GM12878 (cell line): ENCODE measurements at regions not wholly inside any gene's neighbourhood (a gene's known extent, or its start where the extent isn't known, plus 50 kb on each side); places are given as distances from the start of the nearest gene placed in this dataset.

ENCODE experiments used
- ATAC-seq: fragments of 200-7000 bp; cut with Tn5 transposase; 3 replicates; pipeline ENCODE4 v1.9.1; 2020; ENCODE audit warnings: mild to moderate bottlenecking, moderate library complexity
- BruUV-seq: library from RNA; stranded (reverse); fragments of 400-500 nt; replicated peaks from 2 replicates; lab custom pipeline; 2021; lab: Mats Ljungman, UMichigan
- CTCF ChIA-PET: fragments of 300-600 bp; sonication (Branson Sonifier 250); formaldehyde crosslinking; extraction: SDS; loops from one replicate; lab custom pipeline; 2021; ENCODE audit warnings: inconsistent platforms; lab: Yijun Ruan, JAX
- POLR2A ChIA-PET: fragments of 350-600 bp; formaldehyde crosslinking; extraction: SDS; loops from one replicate; lab custom pipeline; 2021; ENCODE audit warnings: inconsistent platforms; lab: Charles Lee
- RAD21 ChIA-PET: fragments of 300-600 bp; sonication (Branson Sonifier 250); formaldehyde crosslinking; loops from one replicate; lab custom pipeline; 2023; ENCODE audit warnings: antibody characterized with exemption; ENCODE audit not compliant: unreplicated experiment; lab: Charles Lee
- SMC1A ChIA-PET: fragments of 300-600 bp; sonication (Branson Sonifier 250); formaldehyde crosslinking; loops from one replicate; lab custom pipeline; 2023; ENCODE audit not compliant: unreplicated experiment, uncharacterized antibody; lab: Charles Lee
- DNase-seq: peaks from one replicate; pipeline ENCODE4 v3.0.0-alpha.2; 2011; ENCODE audit warnings: low read depth, low spot score
- FAIRE-seq: peaks from 3 replicates; lab custom pipeline; 2011; peaks lifted over from hg19 to GRCh38; lab: Jason Lieb, UNC
- H2AFZ ChIP-seq: 2 replicates; pipeline ENCODE4 v1.6.0; 2011; ENCODE audit warnings: low read depth, low read length, control low read depth; ENCODE audit not compliant: control insufficient read depth
- H3K27ac ChIP-seq: 2 replicates; pipeline ENCODE4 v1.5.1; 2011; ENCODE audit warnings: control low read depth; ENCODE audit not compliant: control insufficient read depth, insufficient read depth
- H3K27me3 ChIP-seq, 2 experiments: replicated peaks in 1 of 2; 2 replicates each; pipeline versions ENCODE4 v1.6.0 to v1.6.1; 2011; ENCODE audit warnings: low read length in 1 of 2; ENCODE audit not compliant: control insufficient read depth in 2 of 2, insufficient read depth in 2 of 2
- H3K36me3 ChIP-seq, 2 experiments: 2 replicates each; pipeline ENCODE4 v1.5.1; 2011; ENCODE audit warnings: low read length in 1 of 2; ENCODE audit not compliant: control insufficient read depth in 2 of 2, insufficient read depth in 2 of 2
- H3K4me1 ChIP-seq: 2 replicates; pipeline ENCODE4 v1.6.1; 2011; ENCODE audit warnings: mild to moderate bottlenecking, low read length, moderate library complexity, mixed read lengths; ENCODE audit not compliant: control insufficient read depth, insufficient read depth
- H3K4me2 ChIP-seq: 2 replicates; pipeline ENCODE4 v1.6.0; 2011; ENCODE audit warnings: control low read depth; ENCODE audit not compliant: control insufficient read depth, insufficient read depth
- H3K4me3 ChIP-seq: fragments of 200-600 bp; sonication (generic); 2 replicates; pipeline ENCODE4 v1.5.1; 2016
- H3K79me2 ChIP-seq: 2 replicates; pipeline ENCODE4 v1.6.0; 2011; ENCODE audit warnings: low read length; ENCODE audit not compliant: control insufficient read depth, insufficient read depth
- H3K9ac ChIP-seq: 2 replicates; pipeline ENCODE4 v1.8.0; 2011; ENCODE audit warnings: low read length, control low read depth, mixed read lengths; ENCODE audit not compliant: control insufficient read depth, insufficient read depth
- H3K9me3 ChIP-seq: replicated peaks from 3 replicates; pipeline ENCODE4 v1.5.1; 2011; ENCODE audit warnings: mild to moderate bottlenecking, low read length; ENCODE audit not compliant: control insufficient read depth, insufficient read depth
- H4K20me1 ChIP-seq: 2 replicates; pipeline ENCODE4 v1.6.0; 2011; ENCODE audit not compliant: control insufficient read depth, insufficient read depth
- BMI1 ChIP-seq: fragments of 450-650 bp; IDR thresholded peaks from 2 replicates; pipeline ENCODE4 v1.6.1; 2016; ENCODE audit warnings: mild to moderate bottlenecking, moderate library complexity, borderline replicate concordance
- CBX5 ChIP-seq: sonication (generic); IDR thresholded peaks from 2 replicates; pipeline ENCODE4 v1.6.1; 2016; ENCODE audit warnings: low read depth, moderate library complexity, mild to moderate bottlenecking, inconsistent platforms
- CEBPZ ChIP-seq: fragments of 150-350 bp; IDR thresholded peaks from 2 replicates; pipeline ENCODE4 v1.6.1; 2016; ENCODE audit warnings: low read depth, low read length
- EP300 ChIP-seq, 2 experiments: fragments of 150-350 bp in 1 of 2; IDR thresholded peaks; 2 replicates each; pipeline ENCODE4 v1.6.1; 2011 to 2012; ENCODE audit warnings: low read depth in 2 of 2, low read length in 2 of 2, borderline replicate concordance in 1 of 2, improper control_type of control experiment in 1 of 2, inconsistent platforms in 1 of 2; ENCODE audit not compliant: control insufficient read depth in 1 of 2
- ESRRA ChIP-seq: IDR thresholded peaks from 2 replicates; pipeline ENCODE4 v1.6.1; 2012; ENCODE audit warnings: mild to moderate bottlenecking, low read length, improper control_type of control experiment
- FOXK2 ChIP-seq: fragments of 450-650 bp; IDR thresholded peaks from 2 replicates; pipeline ENCODE4 v1.6.1; 2017; ENCODE audit warnings: mild to moderate bottlenecking, moderate library complexity
- MEF2A ChIP-seq: IDR thresholded peaks from 2 replicates; pipeline ENCODE4 v1.6.1; 2011; ENCODE audit warnings: low read depth, mild to moderate bottlenecking, low read length, moderate library complexity; ENCODE audit not compliant: insufficient read depth
- NFIC ChIP-seq: IDR thresholded peaks from 2 replicates; pipeline ENCODE4 v1.6.1; 2012; ENCODE audit warnings: low read depth, mild to moderate bottlenecking, inconsistent platforms, low read length, moderate library complexity
- PML ChIP-seq: IDR thresholded peaks from 2 replicates; pipeline ENCODE4 v1.6.1; 2012; ENCODE audit warnings: low read length, inconsistent platforms
- TCF12 ChIP-seq: IDR thresholded peaks from 2 replicates; pipeline ENCODE4 v1.6.1; 2011; ENCODE audit warnings: low read depth, mild to moderate bottlenecking, low read length
- TCF3 ChIP-seq: IDR thresholded peaks from 2 replicates; pipeline ENCODE4 v1.6.1; 2012; ENCODE audit warnings: low read depth, mild to moderate bottlenecking, low read length, borderline replicate concordance; ENCODE audit not compliant: insufficient read depth
- WRNIP1 ChIP-seq: IDR thresholded peaks from 2 replicates; pipeline ENCODE4 v1.6.1; 2011; ENCODE audit warnings: low read depth, low read length, improper control_type of control experiment, borderline replicate concordance
- ZNF622 ChIP-seq: fragments of 450-650 bp; IDR thresholded peaks from 2 replicates; pipeline ENCODE4 v1.6.1; 2017; ENCODE audit warnings: mild to moderate bottlenecking, inconsistent platforms
- WGBS: methylation state at CpG from one replicate; pipeline ENCODE4 v1.1.6; 2016; ENCODE audit warnings: low lambda C conversion rate; ENCODE audit not compliant: insufficient replicate concordance, insufficient coverage; ENCODE audit errors: missing lambda C conversion rate; 5-methylcytosine and 5-hydroxymethylcytosine counted together
- in situ Hi-C: fragments of 300-500 bp; cut with MboI; formaldehyde crosslinking; loops from 9 replicates; pipeline ENCODE4 v1.14.3; 2018; ENCODE audit warnings: mixed read lengths
- intact Hi-C: fragments of 100-400 bp; cut with micrococcal nuclease; formaldehyde crosslinking; loops from one replicate; pipeline ENCODE4 v1.14.2; 2022; ENCODE audit not compliant: unreplicated experiment
- TF ChIP-seq, protein P1 (sequence below): IDR thresholded peaks from 2 replicates; pipeline ENCODE4 v1.6.1; 2011; ENCODE audit warnings: low read depth, low read length, improper control_type of control experiment, borderline replicate concordance

DNA sequence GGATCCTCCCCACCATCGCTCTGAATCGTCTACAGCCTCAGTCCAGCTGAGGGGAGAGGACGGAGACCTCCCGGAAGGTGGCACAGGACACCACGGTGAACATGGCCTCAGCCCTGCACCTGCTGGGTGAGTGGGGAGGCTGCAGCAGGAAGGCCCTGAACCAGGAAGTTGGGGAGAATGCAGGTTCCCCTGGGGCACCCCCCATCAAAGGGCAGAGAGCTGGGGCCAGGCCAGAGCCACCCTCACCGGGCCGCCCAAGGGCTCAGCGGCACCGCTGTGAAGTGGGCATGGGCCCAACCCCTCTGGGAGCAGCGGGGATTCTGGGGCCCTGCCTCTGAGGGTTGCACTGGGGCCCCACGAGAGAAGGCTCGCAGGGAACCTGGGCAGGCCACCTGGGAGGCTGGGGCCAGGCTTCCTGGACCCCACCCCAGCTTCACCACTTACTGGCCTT, 98.7 kb downstream of the MICALL2 start:
- CTCF ChIA-PET = no interaction called here
- Histone ChIP-seq H3K4me2 (no peak overlapping the region), H3K27me3 (no peaks in the 10 kb centered on the region), H3K79me2 (no peaks in the 10 kb centered on the region), H3K36me3 (no peaks in the 10 kb centered on the region), H3K9ac (no peak overlapping the region), H3K9me3 (no peaks in the 10 kb centered on the region), H3K27ac (no peak overlapping the region), H3K4me3 (no peak overlapping the region), H3K4me1 (no peaks in the 10 kb centered on the region), H2AFZ (no peak overlapping the region), H4K20me1 (no peaks in the 10 kb centered on the region)
- FAIRE-seq (no peak), DNase-seq (no peak), ATAC-seq (no peak)
- in situ Hi-C loops = no loop called here
- WGBS = 36% methylated on average over 10 of the region's 12 CpGs
- no TSS peak for BruUV-seq
- RAD21 ChIA-PET = no interaction called here
- intact Hi-C loops = no loop called here
- POLR2A ChIA-PET = no interaction called here
- no peak for TF ChIP-seq CBX5
- SMC1A ChIA-PET = no interaction called here

DNA sequence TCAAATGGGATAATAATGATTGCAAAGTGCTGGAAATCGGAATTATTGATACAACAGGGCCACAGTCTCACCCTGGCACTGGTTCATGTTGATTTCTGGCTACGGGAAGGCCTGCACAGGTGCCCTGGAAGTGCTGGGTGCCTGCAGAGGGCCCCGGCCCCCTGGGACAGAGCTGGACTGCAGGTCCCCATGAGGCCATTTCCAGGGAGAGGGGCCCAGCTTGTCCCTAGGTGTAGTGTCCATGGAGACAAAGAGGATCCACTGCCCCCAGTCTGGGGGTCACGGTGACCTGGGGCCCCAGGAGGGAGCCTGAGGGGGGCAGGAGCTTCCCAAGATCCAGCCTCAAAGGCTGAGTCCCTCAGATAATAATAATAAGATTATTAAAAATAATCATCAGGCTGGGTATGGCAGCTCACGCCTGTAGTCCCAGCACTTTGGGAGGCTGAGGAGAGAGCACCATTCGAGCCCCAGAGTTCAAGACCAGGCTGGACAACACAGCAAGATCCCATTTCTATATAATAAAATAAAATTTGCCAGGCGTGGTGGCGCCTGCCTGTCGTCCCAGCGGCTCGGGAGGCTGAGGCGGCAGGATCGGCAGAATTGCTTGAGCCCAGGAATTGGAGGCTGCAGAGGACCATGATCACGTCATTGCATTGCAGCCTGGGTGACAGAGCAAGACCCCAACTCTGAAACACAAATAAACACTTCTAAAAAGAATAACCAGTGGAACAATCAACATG, 98.1 kb downstream of the MICALL2 start:
- no peaks in the 10 kb centered on the region for H4K20me1 ChIP-seq
- WGBS = 45% methylated on average over 14 of the region's 14 CpGs
- TF ChIP-seq ZNF622 (no peak), TCF3 (no peak), CEBPZ (no peak), ESRRA (no peak), EP300 (IDR thresholded peaks at IDR 0.05; ENCODE audit: borderline replicate concordance in 1 of 2, control insufficient read depth in 1 of 2, low read depth in 2 of 2, low read length in 2 of 2) (no peak), FOXK2 (no peak), WRNIP1 (no peak), MEF2A (no peak), TCF12 (no peak), NFIC (no peak), BMI1 (no peak), PML (no peak)
- TF ChIP-seq, protein P1, sequence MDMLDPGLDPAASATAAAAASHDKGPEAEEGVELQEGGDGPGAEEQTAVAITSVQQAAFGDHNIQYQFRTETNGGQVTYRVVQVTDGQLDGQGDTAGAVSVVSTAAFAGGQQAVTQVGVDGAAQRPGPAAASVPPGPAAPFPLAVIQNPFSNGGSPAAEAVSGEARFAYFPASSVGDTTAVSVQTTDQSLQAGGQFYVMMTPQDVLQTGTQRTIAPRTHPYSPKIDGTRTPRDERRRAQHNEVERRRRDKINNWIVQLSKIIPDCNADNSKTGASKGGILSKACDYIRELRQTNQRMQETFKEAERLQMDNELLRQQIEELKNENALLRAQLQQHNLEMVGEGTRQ = no peak

More for the DNA sequence above, 98.1 kb downstream of the MICALL2 start:
- Histone ChIP-seq H3K4me2 (no peak overlapping the region), H3K36me3 (no peaks in the 10 kb centered on the region), H3K27me3 (no peaks in the 10 kb centered on the region), H3K9ac (no peak overlapping the region), H3K9me3 (no peaks in the 10 kb centered on the region; the same call in 2 of the 3 replicates), H3K4me3 (no peak overlapping the region), H2AFZ (no peak overlapping the region), H3K27ac (no peak overlapping the region), H3K79me2 (no peaks in the 10 kb centered on the region), H3K4me1 (no peaks in the 10 kb centered on the region)
- ChIA-PET POLR2A (no interaction called here), SMC1A (no interaction called here), RAD21 (no interaction called here), CTCF (no interaction called here)
- no TSS peak for BruUV-seq
- in situ Hi-C loops (no loop called here), intact Hi-C loops (no loop called here)
- no peak for FAIRE-seq
- no peak for ATAC-seq
- no peak for DNase-seq
